Activated CD8-positive, alpha-beta T cell treated with anti-CD3 and anti-CD28 coated beads for 36 hours (primary cell): ENCODE measurements at regions not wholly inside any gene's neighbourhood (a gene's known extent, or its start where the extent isn't known, plus 50 kb on each side); places are given as distances from the start of the nearest gene placed in this dataset.

Experiments
- ATAC-seq: fragments of 200-7000 bp; cut with Tn5 transposase; one replicate; pipeline ENCODE4 v1.10.0; 2021; ENCODE audit warnings: mild to moderate bottlenecking, moderate library complexity
- CTCF ChIA-PET: fragments of 350-600 bp; sonication (Branson Sonifier 250); formaldehyde crosslinking; loops from one replicate; lab custom pipeline; 2021; ENCODE audit warnings: antibody characterized with exemption; lab: Charles Lee
- POLR2A ChIA-PET: fragments of 350-600 bp; sonication (Branson Sonifier 250); formaldehyde crosslinking; loops from one replicate; lab custom pipeline; 2021; ENCODE audit warnings: antibody characterized with exemption; lab: Charles Lee
- DNase-seq: peaks from one replicate; pipeline ENCODE4 v3.0.0-alpha.2; 2020
- H3K27ac Mint-ChIP-seq: one replicate; pipeline ENCODE4 v1.8.0; 2021; ENCODE audit warnings: mild to moderate bottlenecking, mixed read lengths
- H3K27me3 Mint-ChIP-seq: one replicate; pipeline ENCODE4 v1.8.0; 2021; ENCODE audit warnings: mixed read lengths
- H3K36me3 Mint-ChIP-seq: one replicate; pipeline ENCODE4 v1.8.0; 2021; ENCODE audit warnings: low read depth, mixed read lengths
- H3K4me1 Mint-ChIP-seq: one replicate; pipeline ENCODE4 v1.8.0; 2021; ENCODE audit warnings: low read depth, mixed read lengths
- H3K4me3 Mint-ChIP-seq: one replicate; pipeline ENCODE4 v1.8.0; 2021; ENCODE audit warnings: mild to moderate bottlenecking, moderate library complexity, mixed read lengths
- H3K9me3 Mint-ChIP-seq: one replicate; pipeline ENCODE4 v1.8.0; 2021; ENCODE audit warnings: mixed read lengths
- intact Hi-C: fragments of 100-400 bp; cut with micrococcal nuclease; formaldehyde crosslinking; loops from one replicate; pipeline ENCODE4 v1.10.0; 2022
- TF ChIP-seq, protein P1 (sequence below): fragments of 200-600 bp; IDR thresholded peaks from one replicate; pipeline ENCODE4 v1.8.0; 2022; ENCODE audit warnings: antibody characterized with exemption, mild to moderate bottlenecking

DNA sequence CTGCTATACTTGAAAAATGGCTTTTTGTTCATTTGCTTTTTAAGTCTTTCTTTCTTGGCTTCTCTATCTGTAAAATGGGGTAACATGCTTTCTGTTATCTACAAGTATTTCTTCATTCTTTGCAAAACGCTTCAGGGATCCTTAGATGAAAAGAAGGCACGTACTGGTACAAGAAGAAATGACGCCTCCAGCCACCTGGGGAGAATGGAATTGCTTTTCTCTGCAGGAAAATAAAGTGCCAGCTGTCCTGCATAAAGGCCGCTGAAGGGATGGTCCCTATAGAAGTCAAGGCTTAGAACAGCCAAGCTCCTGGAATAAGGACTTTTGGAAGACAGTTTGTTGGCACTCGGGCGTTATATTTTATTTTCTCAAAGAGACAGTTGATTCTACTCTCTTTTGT lies 210.8 kb upstream of the RASGEF1B start:
- H3K36me3 Mint-ChIP-seq, result no peaks in the 10 kb centered on the region
- ChIA-PET CTCF (no interaction called here), POLR2A (no interaction called here)

DNA sequence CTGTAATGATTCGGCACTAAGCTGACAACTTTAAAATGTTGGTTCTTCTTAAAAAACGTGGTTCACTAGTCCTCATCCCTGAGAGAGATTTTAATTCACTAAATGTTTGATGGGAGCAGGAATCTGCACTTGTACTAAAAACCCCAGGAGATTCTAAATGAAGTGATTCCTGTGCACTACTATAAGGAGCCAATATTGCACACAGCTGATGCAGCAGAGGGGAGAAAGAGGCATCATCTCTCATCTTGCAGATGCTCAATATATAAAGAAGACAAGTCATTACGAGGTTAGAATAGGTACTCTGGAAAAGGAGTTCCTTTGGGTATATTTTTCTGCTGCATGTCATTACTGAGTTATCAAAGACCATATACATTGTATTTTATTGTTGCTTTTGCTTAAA lies 207.6 kb upstream of the RASGEF1B start:
- intact Hi-C loops, result no loop called here
- no peak for DNase-seq
- H3K27ac Mint-ChIP-seq, result no peak overlapping the region
- no peaks in the 10 kb centered on the region for H3K9me3 Mint-ChIP-seq
- no peak overlapping the region for H3K4me3 Mint-ChIP-seq
- no peak for ATAC-seq
- TF ChIP-seq, protein P1, sequence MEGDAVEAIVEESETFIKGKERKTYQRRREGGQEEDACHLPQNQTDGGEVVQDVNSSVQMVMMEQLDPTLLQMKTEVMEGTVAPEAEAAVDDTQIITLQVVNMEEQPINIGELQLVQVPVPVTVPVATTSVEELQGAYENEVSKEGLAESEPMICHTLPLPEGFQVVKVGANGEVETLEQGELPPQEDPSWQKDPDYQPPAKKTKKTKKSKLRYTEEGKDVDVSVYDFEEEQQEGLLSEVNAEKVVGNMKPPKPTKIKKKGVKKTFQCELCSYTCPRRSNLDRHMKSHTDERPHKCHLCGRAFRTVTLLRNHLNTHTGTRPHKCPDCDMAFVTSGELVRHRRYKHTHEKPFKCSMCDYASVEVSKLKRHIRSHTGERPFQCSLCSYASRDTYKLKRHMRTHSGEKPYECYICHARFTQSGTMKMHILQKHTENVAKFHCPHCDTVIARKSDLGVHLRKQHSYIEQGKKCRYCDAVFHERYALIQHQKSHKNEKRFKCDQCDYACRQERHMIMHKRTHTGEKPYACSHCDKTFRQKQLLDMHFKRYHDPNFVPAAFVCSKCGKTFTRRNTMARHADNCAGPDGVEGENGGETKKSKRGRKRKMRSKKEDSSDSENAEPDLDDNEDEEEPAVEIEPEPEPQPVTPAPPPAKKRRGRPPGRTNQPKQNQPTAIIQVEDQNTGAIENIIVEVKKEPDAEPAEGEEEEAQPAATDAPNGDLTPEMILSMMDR, result no peak
- ChIA-PET CTCF (interaction anchor here (2.5 kb wide), 1 partner anchor 9 kb away, joined by 7 read pairs; no protein-coding TSS in a partner anchor), POLR2A (no interaction called here)
- H3K36me3 Mint-ChIP-seq, result no peaks in the 10 kb centered on the region
- no peaks in the 10 kb centered on the region for H3K4me1 Mint-ChIP-seq
- peaks cover 2% of the 10 kb centered on the region for H3K27me3 Mint-ChIP-seq

More for the DNA sequence above, 210.8 kb upstream of the RASGEF1B start:
- no peaks in the 10 kb centered on the region for H3K4me1 Mint-ChIP-seq
- no peak overlapping the region for H3K27ac Mint-ChIP-seq
- DNase-seq, result no peak
- H3K4me3 Mint-ChIP-seq, result no peak overlapping the region
- TF ChIP-seq, protein P1, result no peak
- no peaks in the 10 kb centered on the region for H3K9me3 Mint-ChIP-seq
- H3K27me3 Mint-ChIP-seq, result peaks cover 2% of the 10 kb centered on the region
- no peak for ATAC-seq
- intact Hi-C loops, result no loop called here

DNA sequence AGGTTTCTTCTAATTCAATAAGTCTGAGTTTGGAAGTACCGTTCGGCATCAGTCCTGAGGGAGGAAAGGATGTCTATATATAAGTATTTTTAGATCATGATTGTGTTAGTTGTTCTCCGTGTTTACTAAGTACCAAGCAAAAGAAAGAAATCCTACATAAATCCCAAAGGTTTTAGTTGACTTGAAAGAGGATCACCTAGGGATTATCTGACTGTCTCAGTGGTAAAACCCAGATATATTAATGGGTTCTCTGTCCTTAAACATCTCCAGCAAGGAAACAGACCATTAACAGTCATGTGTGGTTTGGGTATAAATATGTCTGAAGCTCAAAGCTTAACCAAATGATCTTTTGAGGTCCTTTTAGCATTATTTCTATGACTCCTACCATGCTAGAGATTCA lies 207.1 kb upstream of the RASGEF1B start:
- H3K4me3 Mint-ChIP-seq, result no peak overlapping the region
- CTCF ChIA-PET, result interaction anchor here (2.5 kb wide), 1 partner anchor 9 kb away, joined by 7 read pairs; no protein-coding TSS in a partner anchor
- TF ChIP-seq, protein P1, result no peak
- no peaks in the 10 kb centered on the region for H3K4me1 Mint-ChIP-seq
- no peaks in the 10 kb centered on the region for H3K36me3 Mint-ChIP-seq
- ATAC-seq (no peak), DNase-seq (no peak)
- H3K9me3 Mint-ChIP-seq, result no peaks in the 10 kb centered on the region
- POLR2A ChIA-PET, result no interaction called here
- no peak overlapping the region for H3K27ac Mint-ChIP-seq
- H3K27me3 Mint-ChIP-seq, result peaks cover 2% of the 10 kb centered on the region
- intact Hi-C loops, result no loop called here

DNA sequence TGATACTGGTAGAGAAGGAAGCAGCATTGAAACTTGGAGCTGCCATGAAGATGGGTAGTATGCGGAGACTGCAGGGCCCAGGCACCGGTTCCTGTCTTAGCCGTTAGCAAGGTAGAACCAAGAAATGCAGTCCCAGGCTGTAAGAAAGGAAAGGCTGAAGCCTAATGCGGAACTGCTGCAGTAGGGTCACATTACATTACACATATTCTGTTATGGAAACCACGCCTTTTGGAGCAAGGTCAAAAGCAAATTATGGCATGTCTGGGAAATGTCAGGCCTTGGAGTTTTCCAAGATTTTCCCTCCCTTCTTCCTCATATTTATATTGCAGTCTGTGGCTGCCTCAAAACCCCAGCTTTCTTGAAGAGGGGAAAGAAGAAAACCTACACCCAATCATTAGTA lies 204.8 kb upstream of the RASGEF1B start:
- Mint-ChIP-seq H3K27me3 (peaks cover 2% of the 10 kb centered on the region), H3K4me1 (no peaks in the 10 kb centered on the region), H3K36me3 (no peaks in the 10 kb centered on the region), H3K9me3 (no peaks in the 10 kb centered on the region), H3K4me3 (no peak overlapping the region), H3K27ac (no peak overlapping the region)
- intact Hi-C loops, result no loop called here
- POLR2A ChIA-PET, result no interaction called here
- ATAC-seq, result no peak
- TF ChIP-seq, protein P1, result no peak
- CTCF ChIA-PET, result no interaction called here
- DNase-seq, result no peak

DNA sequence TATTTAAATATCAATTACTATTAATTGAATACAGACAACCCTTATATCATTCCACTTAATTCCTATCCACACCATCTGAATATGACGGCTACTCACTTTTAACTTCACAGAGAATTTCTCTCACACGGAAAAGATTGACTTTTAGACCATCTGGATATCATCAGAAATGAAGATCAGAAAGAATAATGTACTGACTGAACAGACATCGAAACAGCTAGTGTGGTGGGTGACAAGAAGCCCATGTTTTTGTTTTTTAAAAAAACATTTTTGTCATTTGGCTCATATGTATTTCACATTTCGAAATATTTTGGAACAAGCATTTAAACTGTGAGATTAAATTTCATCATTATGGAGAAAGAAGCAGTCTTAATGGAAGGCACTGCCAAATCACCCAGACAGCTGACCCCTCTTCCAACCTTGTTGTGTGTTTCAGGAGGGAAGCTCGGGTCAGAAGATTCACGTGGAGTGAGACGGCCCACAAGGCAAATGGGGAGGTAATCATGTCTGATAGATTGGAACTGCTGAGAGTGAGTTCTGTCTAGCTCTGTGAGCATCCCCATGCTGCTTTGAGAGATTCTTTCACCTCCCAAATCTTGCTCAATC lies 204.2 kb upstream of the RASGEF1B start:
- CTCF ChIA-PET, result no interaction called here
- H3K27me3 Mint-ChIP-seq, result peaks cover 2% of the 10 kb centered on the region
- no peak for DNase-seq
- H3K9me3 Mint-ChIP-seq, result no peaks in the 10 kb centered on the region
- no peaks in the 10 kb centered on the region for H3K4me1 Mint-ChIP-seq
- no peak for ATAC-seq
- no peak overlapping the region for H3K4me3 Mint-ChIP-seq
- H3K27ac Mint-ChIP-seq, result no peak overlapping the region
- intact Hi-C loops, result no loop called here
- POLR2A ChIA-PET, result no interaction called here
- TF ChIP-seq, protein P1, result no peak
- no peaks in the 10 kb centered on the region for H3K36me3 Mint-ChIP-seq
